Fibroblast of lung (primary cell): ENCODE measurements at regions not wholly inside any gene's neighbourhood (a gene's known extent, or its start where the extent isn't known, plus 50 kb on each side); places are given as distances from the start of the nearest gene placed in this dataset.

Experiments
- DNase-seq, 2 donors: peaks; one replicate each; pipeline versions ENCODE4 v3.0.0 to v3.0.0-alpha.2; 2010; ENCODE audit warnings: low read depth in 2 of 2
- H2AFZ ChIP-seq: 2 replicates; pipeline ENCODE4 v1.5.1; 2012; ENCODE audit warnings: low read length, control low read depth, inconsistent platforms
- H3K27ac ChIP-seq: 2 replicates; pipeline ENCODE4 v1.5.1; 2011; ENCODE audit warnings: low read length, control low read depth; ENCODE audit not compliant: insufficient read depth
- H3K27me3 ChIP-seq: 2 replicates; pipeline ENCODE4 v1.5.1; 2011; ENCODE audit warnings: mild to moderate bottlenecking, low read length; ENCODE audit not compliant: control insufficient read depth, insufficient read depth
- H3K36me3 ChIP-seq: 2 replicates; pipeline ENCODE4 v1.5.1; 2011; ENCODE audit warnings: low read length; ENCODE audit not compliant: control insufficient read depth, insufficient read depth
- H3K4me1 ChIP-seq: 2 replicates; pipeline ENCODE4 v1.5.1; 2011; ENCODE audit warnings: low read length; ENCODE audit not compliant: control insufficient read depth, insufficient read depth; ENCODE audit errors: extremely low read depth
- H3K4me2 ChIP-seq: 2 replicates; pipeline ENCODE4 v1.5.1; 2011; ENCODE audit warnings: low read length, control low read depth; ENCODE audit not compliant: insufficient read depth; ENCODE audit errors: extremely low read depth
- H3K4me3 ChIP-seq, 4 experiments: fragments of 200-600 bp in 1 of 4; sonication (generic) in 1 of 4; replicated peaks in 1 of 4; 2 replicates each; pipeline ENCODE4 v1.5.1; 2011 to 2016; ENCODE audit warnings: low read length in 4 of 4, low read depth in 3 of 4, mild to moderate bottlenecking in 3 of 4, control low read depth in 2 of 4, inconsistent platforms in 1 of 4, mixed read lengths in 1 of 4; ENCODE audit not compliant: insufficient read depth in 1 of 4; ENCODE audit errors: control extremely low read depth in 1 of 4
- H3K79me2 ChIP-seq: 2 replicates; pipeline ENCODE4 v1.5.1; 2012; ENCODE audit warnings: mild to moderate bottlenecking, low read length, inconsistent platforms; ENCODE audit not compliant: control insufficient read depth, insufficient read depth
- H3K9ac ChIP-seq: 2 replicates; pipeline ENCODE4 v1.5.1; 2011; ENCODE audit warnings: mild to moderate bottlenecking, low read length, control low read depth; ENCODE audit not compliant: insufficient read depth
- H3K9me3 ChIP-seq: 2 replicates; pipeline ENCODE4 v1.5.1; 2012; ENCODE audit warnings: low read depth, low read length; ENCODE audit not compliant: control insufficient read depth, insufficient read depth
- H4K20me1 ChIP-seq: 2 replicates; pipeline ENCODE4 v1.5.1; 2011; ENCODE audit warnings: low read length; ENCODE audit not compliant: control insufficient read depth, insufficient read depth; ENCODE audit errors: extremely low read depth
- CTCF ChIP-seq, 2 donors: IDR thresholded peaks in 1 of 2; conservative IDR thresholded peaks in 1 of 2; 1 replicate in 1 of 2; 2 replicates in 1 of 2; pipeline ENCODE4 v1.5.1; 2011 to 2012; ENCODE audit warnings: low read length in 2 of 2, control low read depth in 1 of 2, inconsistent platforms in 1 of 2, low read depth in 1 of 2, mild to moderate bottlenecking in 1 of 2
- EZH2 ChIP-seq: IDR thresholded peaks from 2 replicates; pipeline ENCODE4 v1.5.1; 2012; ENCODE audit warnings: low read length, control low read depth, mild to moderate bottlenecking; ENCODE audit errors: missing control alignments

- DNase-seq = no peak
- Histone ChIP-seq H3K36me3 (no peaks in the 10 kb centered on the region), H3K4me1 (peaks cover 5% of the 10 kb centered on the region), H3K27ac (no peak overlapping the region), H4K20me1 (no peaks in the 10 kb centered on the region), H3K9me3 (no peaks in the 10 kb centered on the region), H3K79me2 (no peaks in the 10 kb centered on the region), H3K9ac (no peak overlapping the region), H3K4me2 (no peak overlapping the region), H3K4me3 (no peak overlapping the region), H3K27me3 (no peaks in the 10 kb centered on the region), H2AFZ (no peak overlapping the region)
- no peak for TF ChIP-seq CTCF (conservative IDR thresholded peaks at IDR 0.05 in 1 of 2, IDR thresholded peaks at IDR 0.05 in 1 of 2; ENCODE audit: low read depth in 1 of 2, low read length in 2 of 2)
- no peak for TF ChIP-seq EZH2
Measured at GRCh38 chr1:212231372-212231771, 53.8 kb upstream of the PPP2R5A start.

GRCh38 chr1:212232090-212232489, 53.1 kb upstream of the PPP2R5A start:
- Histone ChIP-seq H3K9me3 (no peaks in the 10 kb centered on the region), H2AFZ (no peak overlapping the region), H3K79me2 (no peaks in the 10 kb centered on the region), H3K9ac (no peak overlapping the region), H3K36me3 (no peaks in the 10 kb centered on the region), H3K4me3 (no peak overlapping the region), H3K4me1 (peaks cover 5% of the 10 kb centered on the region), H3K27ac (no peak overlapping the region), H3K27me3 (no peaks in the 10 kb centered on the region), H4K20me1 (no peaks in the 10 kb centered on the region), H3K4me2 (no peak overlapping the region)
- TF ChIP-seq EZH2 (no peak), CTCF (conservative IDR thresholded peaks at IDR 0.05 in 1 of 2, IDR thresholded peaks at IDR 0.05 in 1 of 2; ENCODE audit: low read depth in 1 of 2, low read length in 2 of 2) (no peak)
- DNase-seq = no peak

GRCh38 chr1:212233321-212233720, 51.9 kb upstream of the PPP2R5A start:
- no peak overlapping the region for H3K4me2 ChIP-seq
- no peak overlapping the region for H3K27ac ChIP-seq
- DNase-seq = no peak
- H3K36me3 ChIP-seq = no peaks in the 10 kb centered on the region
- H3K9ac ChIP-seq = no peak overlapping the region
- peaks cover 5% of the 10 kb centered on the region for H3K4me1 ChIP-seq
- no peaks in the 10 kb centered on the region for H3K79me2 ChIP-seq
- no peaks in the 10 kb centered on the region for H4K20me1 ChIP-seq
- no peak overlapping the region for H2AFZ ChIP-seq
- H3K4me3 ChIP-seq = no peak overlapping the region
- TF ChIP-seq CTCF (conservative IDR thresholded peaks at IDR 0.05 in 1 of 2, IDR thresholded peaks at IDR 0.05 in 1 of 2; ENCODE audit: low read depth in 1 of 2, low read length in 2 of 2) (no peak), EZH2 (no peak)
- H3K27me3 ChIP-seq = no peaks in the 10 kb centered on the region
- H3K9me3 ChIP-seq = no peaks in the 10 kb centered on the region
